ENCODE measurements at regions not wholly inside any gene's neighbourhood (a gene's known extent, or its start where the extent isn't known, plus 50 kb on each side); places are given as distances from the start of the nearest gene placed in this dataset.

- H3K27me3 Mint-ChIP-seq (ENCODE audit: low read depth): peaks cover 9% of the 10 kb centered on the region
- H3K4me3 Mint-ChIP-seq: no peak overlapping the region
- DNase-seq: no peak
- H3K27ac Mint-ChIP-seq: no peak overlapping the region
- H3K4me1 Mint-ChIP-seq (ENCODE audit: low read depth): no peaks in the 10 kb centered on the region
- H3K36me3 Mint-ChIP-seq (ENCODE audit: low read depth): no peaks in the 10 kb centered on the region
- H3K9me3 Mint-ChIP-seq: no peaks in the 10 kb centered on the region
- intact Hi-C loops (cut with micrococcal nuclease): no loop called here
- CTCF ChIA-PET: interaction anchor here (0.5 kb wide), 1 partner anchor 1380 kb away, joined by 3 read pairs; no protein-coding TSS in a partner anchor
Observed at GRCh38 chr11:122311216-122311755, 195.3 kb upstream of the BLID start.

GRCh38 chr11:122310766-122311165 lies 194.8 kb upstream of the BLID start:
- Mint-ChIP-seq H3K4me1 (ENCODE audit: low read depth) (no peaks in the 10 kb centered on the region), H3K9me3 (no peaks in the 10 kb centered on the region), H3K27ac (no peak overlapping the region), H3K4me3 (no peak overlapping the region), H3K27me3 (ENCODE audit: low read depth) (peaks cover 9% of the 10 kb centered on the region), H3K36me3 (ENCODE audit: low read depth) (no peaks in the 10 kb centered on the region)
- DNase-seq: no peak
- intact Hi-C loops (cut with micrococcal nuclease): no loop called here
- CTCF ChIA-PET: interaction anchor here (0.5 kb wide), 1 partner anchor 1379 kb away, joined by 3 read pairs; no protein-coding TSS in a partner anchor

DNA sequence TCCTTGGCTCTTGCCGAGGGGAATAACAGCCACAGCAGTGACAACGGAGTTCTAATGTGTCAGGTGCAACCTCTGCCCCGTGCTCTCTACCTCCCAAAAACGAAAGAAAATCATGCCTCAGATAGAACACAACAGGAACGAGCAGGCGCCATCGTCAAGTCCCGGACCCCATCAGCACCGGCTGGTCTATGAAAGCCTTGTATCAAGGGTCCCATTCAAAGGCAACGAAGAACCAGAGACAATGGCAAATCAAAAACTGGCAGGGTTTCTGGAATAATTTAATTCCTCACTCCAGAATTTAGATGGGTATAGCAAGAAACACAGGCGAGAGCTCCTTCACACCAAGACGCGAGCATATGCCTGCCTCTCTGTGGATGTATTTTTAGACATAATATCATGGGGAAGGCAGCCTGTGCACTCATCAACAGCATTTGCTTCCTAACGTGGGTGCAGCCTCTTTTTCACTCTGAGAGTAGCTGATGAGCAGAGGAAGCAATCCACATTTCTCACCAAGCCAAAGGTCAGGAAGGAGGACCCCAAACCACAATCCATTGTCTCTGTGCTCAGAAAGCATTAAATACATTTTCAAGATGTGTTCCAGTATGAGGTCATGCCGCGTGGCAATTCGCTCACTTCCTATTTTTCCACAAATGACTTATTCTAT lies 193.4 kb upstream of the BLID start:
- no peak for DNase-seq
- H3K9me3 Mint-ChIP-seq: no peaks in the 10 kb centered on the region
- intact Hi-C loops (cut with micrococcal nuclease): no loop called here
- CTCF ChIA-PET: no interaction called here
- no peaks in the 10 kb centered on the region for H3K4me1 Mint-ChIP-seq (ENCODE audit: low read depth)
- H3K27ac Mint-ChIP-seq: no peak overlapping the region
- no peaks in the 10 kb centered on the region for H3K36me3 Mint-ChIP-seq (ENCODE audit: low read depth)
- H3K4me3 Mint-ChIP-seq: no peak overlapping the region
- peaks cover 7% of the 10 kb centered on the region for H3K27me3 Mint-ChIP-seq (ENCODE audit: low read depth)

- intact Hi-C loops (cut with micrococcal nuclease): no loop called here
- no peak for DNase-seq
- Mint-ChIP-seq H3K36me3 (ENCODE audit: low read depth) (no peaks in the 10 kb centered on the region), H3K9me3 (no peaks in the 10 kb centered on the region), H3K4me3 (no peak overlapping the region), H3K27ac (no peak overlapping the region), H3K4me1 (ENCODE audit: low read depth) (no peaks in the 10 kb centered on the region), H3K27me3 (ENCODE audit: low read depth) (peaks cover 7% of the 10 kb centered on the region)
- CTCF ChIA-PET: no interaction called here
Observed at GRCh38 chr11:122308226-122308625, 192.2 kb upstream of the BLID start.

GRCh38 chr11:122307476-122308035 lies 191.5 kb upstream of the BLID start:
- H3K27me3 Mint-ChIP-seq (ENCODE audit: low read depth): peaks cover 7% of the 10 kb centered on the region
- no peaks in the 10 kb centered on the region for H3K9me3 Mint-ChIP-seq
- DNase-seq: no peak
- H3K36me3 Mint-ChIP-seq (ENCODE audit: low read depth): no peaks in the 10 kb centered on the region
- intact Hi-C loops (cut with micrococcal nuclease): no loop called here
- H3K4me1 Mint-ChIP-seq (ENCODE audit: low read depth): no peaks in the 10 kb centered on the region
- H3K27ac Mint-ChIP-seq: no peak overlapping the region
- CTCF ChIA-PET: interaction anchor here (0.7 kb wide), 1 partner anchor 104 kb away, joined by 3 read pairs; no protein-coding TSS in a partner anchor
- H3K4me3 Mint-ChIP-seq: no peak overlapping the region

- CTCF ChIA-PET: interaction anchor here (0.7 kb wide), 1 partner anchor 103 kb away, joined by 3 read pairs; no protein-coding TSS in a partner anchor
- Mint-ChIP-seq H3K27me3 (ENCODE audit: low read depth) (peaks cover 7% of the 10 kb centered on the region), H3K4me3 (no peak overlapping the region), H3K36me3 (ENCODE audit: low read depth) (no peaks in the 10 kb centered on the region), H3K27ac (no peak overlapping the region), H3K9me3 (no peaks in the 10 kb centered on the region), H3K4me1 (ENCODE audit: low read depth) (no peaks in the 10 kb centered on the region)
- intact Hi-C loops (cut with micrococcal nuclease): no loop called here
- no peak for DNase-seq
Observed at GRCh38 chr11:122306831-122307391, 190.9 kb upstream of the BLID start.

- Mint-ChIP-seq H3K4me1 (ENCODE audit: low read depth) (no peaks in the 10 kb centered on the region), H3K4me3 (no peak overlapping the region), H3K27me3 (ENCODE audit: low read depth) (peaks cover 7% of the 10 kb centered on the region), H3K36me3 (ENCODE audit: low read depth) (no peaks in the 10 kb centered on the region), H3K9me3 (no peaks in the 10 kb centered on the region), H3K27ac (no peak overlapping the region)
- intact Hi-C loops (cut with micrococcal nuclease): no loop called here
- CTCF ChIA-PET: interaction anchor here (0.7 kb wide), 1 partner anchor 233 kb away, joined by 3 read pairs; no protein-coding TSS in a partner anchor
- DNase-seq: no peak
Observed at GRCh38 chr11:122305426-122306320, 189.7 kb upstream of the BLID start.

- intact Hi-C loops (cut with micrococcal nuclease): no loop called here
- H3K4me1 Mint-ChIP-seq (ENCODE audit: low read depth): no peaks in the 10 kb centered on the region
- peaks cover 7% of the 10 kb centered on the region for H3K27me3 Mint-ChIP-seq (ENCODE audit: low read depth)
- no peaks in the 10 kb centered on the region for H3K36me3 Mint-ChIP-seq (ENCODE audit: low read depth)
- no peaks in the 10 kb centered on the region for H3K9me3 Mint-ChIP-seq
- CTCF ChIA-PET: no interaction called here
- no peak for DNase-seq
- H3K4me3 Mint-ChIP-seq: no peak overlapping the region
- no peak overlapping the region for H3K27ac Mint-ChIP-seq
Observed at GRCh38 chr11:122304973-122305372, 189.0 kb upstream of the BLID start.

DNA sequence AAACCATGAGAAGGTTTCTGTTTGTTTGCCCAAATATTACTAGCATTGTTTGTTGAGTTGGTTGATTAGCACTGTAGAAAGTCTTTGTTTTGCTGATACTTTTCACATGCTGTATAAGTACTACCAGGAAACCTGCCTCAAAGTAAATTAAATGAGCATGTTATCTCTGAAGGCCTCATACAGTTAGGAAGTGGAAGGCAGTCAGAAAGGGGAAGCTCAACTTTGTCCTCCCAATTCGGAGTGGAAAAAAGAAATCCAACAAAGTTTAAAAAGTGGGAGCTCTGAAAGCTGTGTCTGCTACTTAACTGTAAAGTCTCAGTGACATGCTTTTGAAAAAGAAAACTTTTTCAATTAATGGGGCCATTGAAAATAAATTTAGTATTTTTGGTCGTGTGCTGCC lies 188.3 kb upstream of the BLID start:
- Mint-ChIP-seq H3K27me3 (ENCODE audit: low read depth) (peaks cover 3% of the 10 kb centered on the region), H3K4me1 (ENCODE audit: low read depth) (no peaks in the 10 kb centered on the region), H3K36me3 (ENCODE audit: low read depth) (no peaks in the 10 kb centered on the region), H3K4me3 (no peak overlapping the region), H3K27ac (no peak overlapping the region), H3K9me3 (peaks cover under 1% of the 10 kb centered on the region)
- intact Hi-C loops (cut with micrococcal nuclease): no loop called here
- CTCF ChIA-PET: no interaction called here
- no peak for DNase-seq

DNA sequence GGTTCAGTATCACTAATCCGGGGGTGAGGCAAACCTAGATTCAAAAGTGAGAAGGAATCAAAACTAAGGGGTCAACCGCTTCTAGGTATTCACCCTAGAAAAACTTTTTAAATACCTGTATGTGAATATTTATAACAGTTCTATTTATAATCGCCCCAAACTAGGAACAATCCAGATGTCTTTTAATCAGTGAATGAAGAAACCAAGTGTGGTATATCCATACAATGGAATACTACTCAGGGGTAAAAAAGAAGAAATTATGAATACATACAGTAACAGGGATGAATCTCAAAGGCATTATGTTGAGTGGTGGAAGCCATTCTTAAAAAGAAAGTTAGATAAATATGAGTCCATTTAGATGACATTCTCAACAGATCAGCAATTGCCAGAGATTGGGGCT lies 178.0 kb upstream of the BLID start:
- no peaks in the 10 kb centered on the region for H3K36me3 Mint-ChIP-seq (ENCODE audit: low read depth)
- no peaks in the 10 kb centered on the region for H3K27me3 Mint-ChIP-seq (ENCODE audit: low read depth)
- intact Hi-C loops (cut with micrococcal nuclease): no loop called here
- peaks cover 8% of the 10 kb centered on the region for H3K9me3 Mint-ChIP-seq
- H3K4me3 Mint-ChIP-seq: no peak overlapping the region
- H3K4me1 Mint-ChIP-seq (ENCODE audit: low read depth): no peaks in the 10 kb centered on the region
- no peak overlapping the region for H3K27ac Mint-ChIP-seq
- no peak for DNase-seq
- CTCF ChIA-PET: no interaction called here

DNA sequence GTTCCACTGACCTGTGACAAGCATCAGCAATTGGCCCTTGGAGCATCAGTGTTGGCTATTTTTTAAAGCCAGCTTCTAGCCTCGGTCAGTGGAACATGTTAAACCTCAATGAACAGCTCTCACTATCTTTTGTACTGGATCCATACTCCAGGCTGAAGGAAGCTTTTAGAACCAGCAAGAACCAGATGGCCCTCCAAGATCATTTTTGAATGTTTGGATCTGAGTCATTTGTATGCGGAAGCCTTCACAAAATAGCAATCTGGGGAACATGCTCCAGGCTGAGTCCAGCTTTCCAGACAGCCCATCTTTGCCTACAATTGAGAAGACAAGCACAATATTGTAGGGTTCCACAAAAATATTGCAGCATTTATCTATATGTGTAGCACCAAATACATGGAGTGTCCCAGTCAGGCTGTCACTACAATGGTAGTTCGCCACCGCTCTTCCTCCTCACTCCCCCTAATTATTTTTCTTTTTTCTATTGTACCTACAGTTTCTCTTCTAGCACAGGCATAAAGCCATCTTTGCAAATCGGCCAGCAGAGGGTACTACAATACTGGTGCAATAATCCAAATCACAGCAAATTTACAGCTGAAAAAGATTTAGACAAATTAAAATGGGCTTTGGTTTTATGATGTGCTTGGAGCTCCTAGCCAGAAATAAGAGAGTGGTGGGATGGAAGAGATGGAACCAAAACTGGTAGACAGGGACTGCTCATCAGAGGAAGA lies 177.4 kb upstream of the BLID start:
- DNase-seq: no peak
- CTCF ChIA-PET: no interaction called here
- Mint-ChIP-seq H3K27me3 (ENCODE audit: low read depth) (no peaks in the 10 kb centered on the region), H3K4me3 (no peak overlapping the region), H3K27ac (no peak overlapping the region), H3K36me3 (ENCODE audit: low read depth) (no peaks in the 10 kb centered on the region), H3K9me3 (peaks cover 6% of the 10 kb centered on the region), H3K4me1 (ENCODE audit: low read depth) (no peaks in the 10 kb centered on the region)
- intact Hi-C loops (cut with micrococcal nuclease): no loop called here

DNA sequence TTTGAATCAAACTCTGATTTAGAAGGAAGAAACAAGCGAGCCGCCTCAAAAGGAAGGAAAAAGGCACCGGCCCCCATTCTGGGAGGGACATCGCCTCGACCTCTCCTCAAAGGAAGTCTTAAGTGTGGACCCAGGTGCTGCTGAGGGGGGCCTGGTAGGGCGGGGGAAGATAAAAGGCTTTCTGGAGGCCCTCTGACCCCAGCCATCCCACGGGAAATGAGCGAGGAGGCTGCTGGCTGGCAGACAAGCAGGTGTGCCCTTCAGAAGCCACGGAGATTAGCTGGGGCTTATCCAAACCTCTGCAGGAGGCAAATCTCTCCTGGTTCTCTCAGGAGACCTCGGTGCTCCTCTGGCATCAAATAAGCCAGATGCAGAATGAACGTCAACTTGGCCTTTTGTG lies 171.4 kb upstream of the BLID start:
- CTCF ChIA-PET: no interaction called here

More for the DNA sequence above, 171.4 kb upstream of the BLID start:
- H3K4me3 Mint-ChIP-seq: no peak overlapping the region
- H3K4me1 Mint-ChIP-seq (ENCODE audit: low read depth): no peaks in the 10 kb centered on the region
- no peak overlapping the region for H3K27ac Mint-ChIP-seq
- peaks cover 3% of the 10 kb centered on the region for H3K27me3 Mint-ChIP-seq (ENCODE audit: low read depth)
- no peaks in the 10 kb centered on the region for H3K36me3 Mint-ChIP-seq (ENCODE audit: low read depth)
- no peaks in the 10 kb centered on the region for H3K9me3 Mint-ChIP-seq
- no peak for DNase-seq
- intact Hi-C loops (cut with micrococcal nuclease): no loop called here

Data from activated naive CD4-positive, alpha-beta T cell treated with anti-CD3 and anti-CD28 coated beads for 36 hours (primary cell).